ENCODE measurements at regions not wholly inside any gene's neighbourhood (a gene's known extent, or its start where the extent isn't known, plus 50 kb on each side); places are given as distances from the start of the nearest gene placed in this dataset.

DNA sequence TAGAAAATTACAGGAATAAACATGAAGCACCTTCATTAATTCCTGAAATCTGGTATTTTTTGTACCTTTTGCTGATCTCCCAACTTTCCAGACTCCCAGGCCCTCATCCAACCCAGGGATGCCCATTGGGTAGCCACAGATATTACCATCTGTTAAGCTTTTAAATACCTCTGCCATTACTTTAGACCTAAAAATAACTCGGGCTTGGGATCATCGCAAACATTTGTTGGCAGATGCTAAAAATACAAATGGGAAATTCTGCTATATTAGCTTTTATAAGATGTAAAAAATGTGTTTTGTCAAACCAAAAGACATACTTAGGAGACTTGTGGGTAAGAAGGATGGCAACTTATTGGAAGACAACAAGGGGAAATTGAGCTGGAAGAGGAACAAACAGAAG, 376.1 kb downstream of the CENPW start:
- TF ChIP-seq FOS (IDR thresholded peaks at IDR 0.05; ENCODE audit: low read depth, low read length) (no peak), MAZ (IDR thresholded peaks at IDR 0.05; ENCODE audit: borderline replicate concordance, low read depth, low read length) (no peak), RCOR1 (IDR thresholded peaks at IDR 0.05; ENCODE audit: insufficient replicate concordance, low read length) (no peak), MAFK (IDR thresholded peaks at IDR 0.05; ENCODE audit: low read depth, low read length) (no peak), RAD21 (IDR thresholded peaks at IDR 0.05; ENCODE audit: low read length) (no peak), BHLHE40 (IDR thresholded peaks at IDR 0.05; ENCODE audit: low read depth, low read length) (no peak), CEBPB (IDR thresholded peaks at IDR 0.05; ENCODE audit: low read depth, low read length) (no peak), SMC3 (IDR thresholded peaks at IDR 0.05; ENCODE audit: low read depth, low read length) (no peak), NFE2L2 (IDR thresholded peaks at IDR 0.05; ENCODE audit: low read depth, low read length) (no peak), MXI1 (IDR thresholded peaks at IDR 0.05; ENCODE audit: borderline replicate concordance, low read depth, low read length) (no peak), POLR2A (IDR thresholded peaks at IDR 0.05; ENCODE audit: low read depth, low read length) (no peak), RFX5 (IDR thresholded peaks at IDR 0.05; ENCODE audit: low read depth, low read length) (no peak), CHD1 (IDR thresholded peaks at IDR 0.05; ENCODE audit: low read depth, low read length) (no peak)
- TF ChIP-seq, protein P1, sequence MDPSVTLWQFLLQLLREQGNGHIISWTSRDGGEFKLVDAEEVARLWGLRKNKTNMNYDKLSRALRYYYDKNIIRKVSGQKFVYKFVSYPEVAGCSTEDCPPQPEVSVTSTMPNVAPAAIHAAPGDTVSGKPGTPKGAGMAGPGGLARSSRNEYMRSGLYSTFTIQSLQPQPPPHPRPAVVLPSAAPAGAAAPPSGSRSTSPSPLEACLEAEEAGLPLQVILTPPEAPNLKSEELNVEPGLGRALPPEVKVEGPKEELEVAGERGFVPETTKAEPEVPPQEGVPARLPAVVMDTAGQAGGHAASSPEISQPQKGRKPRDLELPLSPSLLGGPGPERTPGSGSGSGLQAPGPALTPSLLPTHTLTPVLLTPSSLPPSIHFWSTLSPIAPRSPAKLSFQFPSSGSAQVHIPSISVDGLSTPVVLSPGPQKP (IDR thresholded peaks at IDR 0.05; ENCODE audit: borderline replicate concordance, low read depth, low read length), result no peak
- TF ChIP-seq, protein P2, sequence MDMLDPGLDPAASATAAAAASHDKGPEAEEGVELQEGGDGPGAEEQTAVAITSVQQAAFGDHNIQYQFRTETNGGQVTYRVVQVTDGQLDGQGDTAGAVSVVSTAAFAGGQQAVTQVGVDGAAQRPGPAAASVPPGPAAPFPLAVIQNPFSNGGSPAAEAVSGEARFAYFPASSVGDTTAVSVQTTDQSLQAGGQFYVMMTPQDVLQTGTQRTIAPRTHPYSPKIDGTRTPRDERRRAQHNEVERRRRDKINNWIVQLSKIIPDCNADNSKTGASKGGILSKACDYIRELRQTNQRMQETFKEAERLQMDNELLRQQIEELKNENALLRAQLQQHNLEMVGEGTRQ (IDR thresholded peaks at IDR 0.05; ENCODE audit: low read depth, low read length), result no peak
- TF ChIP-seq, protein P3, sequence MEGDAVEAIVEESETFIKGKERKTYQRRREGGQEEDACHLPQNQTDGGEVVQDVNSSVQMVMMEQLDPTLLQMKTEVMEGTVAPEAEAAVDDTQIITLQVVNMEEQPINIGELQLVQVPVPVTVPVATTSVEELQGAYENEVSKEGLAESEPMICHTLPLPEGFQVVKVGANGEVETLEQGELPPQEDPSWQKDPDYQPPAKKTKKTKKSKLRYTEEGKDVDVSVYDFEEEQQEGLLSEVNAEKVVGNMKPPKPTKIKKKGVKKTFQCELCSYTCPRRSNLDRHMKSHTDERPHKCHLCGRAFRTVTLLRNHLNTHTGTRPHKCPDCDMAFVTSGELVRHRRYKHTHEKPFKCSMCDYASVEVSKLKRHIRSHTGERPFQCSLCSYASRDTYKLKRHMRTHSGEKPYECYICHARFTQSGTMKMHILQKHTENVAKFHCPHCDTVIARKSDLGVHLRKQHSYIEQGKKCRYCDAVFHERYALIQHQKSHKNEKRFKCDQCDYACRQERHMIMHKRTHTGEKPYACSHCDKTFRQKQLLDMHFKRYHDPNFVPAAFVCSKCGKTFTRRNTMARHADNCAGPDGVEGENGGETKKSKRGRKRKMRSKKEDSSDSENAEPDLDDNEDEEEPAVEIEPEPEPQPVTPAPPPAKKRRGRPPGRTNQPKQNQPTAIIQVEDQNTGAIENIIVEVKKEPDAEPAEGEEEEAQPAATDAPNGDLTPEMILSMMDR (conservative IDR thresholded peaks at IDR 0.05; ENCODE audit: low read depth, low read length), result no peak
- Histone ChIP-seq H4K8ac (ENCODE audit: low read depth in 2 of 2, low read length in 2 of 2) (no peak overlapping the region), H3K79me1 (ENCODE audit: low read depth in 1 of 2, low read length in 2 of 2) (no peaks in the 10 kb centered on the region), H2AK9ac (replicated peaks; ENCODE audit: low read depth, low read length, poor library complexity) (no peak overlapping the region), H2BK5ac (ENCODE audit: low read depth, low read length, poor library complexity, severe bottlenecking) (no peak overlapping the region), H2AK5ac (ENCODE audit: low read depth, low read length) (no peak overlapping the region), H3K9ac (ENCODE audit: low read depth, low read length) (no peak overlapping the region), H3K23ac (ENCODE audit: low read depth, low read length) (no peak overlapping the region), H3K4me3 (ENCODE audit: insufficient read depth, low read depth, low read length) (no peak overlapping the region), H2BK120ac (ENCODE audit: low read depth, low read length) (no peak overlapping the region), H2BK15ac (ENCODE audit: low read depth, low read length) (no peak overlapping the region), H2AFZ (replicated peaks; ENCODE audit: low read length, poor library complexity) (no peak overlapping the region), H3K4ac (ENCODE audit: low read depth, low read length) (no peak overlapping the region), H3K4me1 (ENCODE audit: control insufficient read depth, insufficient read depth, low read length) (peaks cover 2% of the 10 kb centered on the region; the same call in 1 of the 2 replicates), H3K27me3 (ENCODE audit: control insufficient read depth, insufficient read depth, low read length) (no peaks in the 10 kb centered on the region), H3K18ac (ENCODE audit: low read depth, low read length) (no peak overlapping the region), H3K36me3 (ENCODE audit: control insufficient read depth, insufficient read depth, low read length) (no peaks in the 10 kb centered on the region), H3K27ac (ENCODE audit: insufficient read depth, low read length) (no peak overlapping the region), H3K4me2 (ENCODE audit: low read depth, low read length) (no peak overlapping the region), H4K5ac (ENCODE audit: low read depth, low read length) (no peak overlapping the region), H3K56ac (ENCODE audit: extremely low read depth, insufficient read depth, low read length) (no peak overlapping the region), H4K91ac (ENCODE audit: insufficient read depth, low read depth, low read length) (no peak overlapping the region), H4K20me1 (ENCODE audit: insufficient read depth, low read length) (no peaks in the 10 kb centered on the region), H3K9me3 (ENCODE audit: control insufficient read depth, insufficient read depth, low read length) (no peaks in the 10 kb centered on the region), H3K9me1 (ENCODE audit: insufficient read depth, low read length) (no peaks in the 10 kb centered on the region; the same call in 1 of the 2 replicates), H2BK20ac (ENCODE audit: low read depth, low read length) (no peak overlapping the region), H3K14ac (replicated peaks; ENCODE audit: low read depth, low read length) (no peak overlapping the region)
- in situ Hi-C loops (cut with MboI; ENCODE audit: low sequenced_read_pairs), result no loop called here
- dilution Hi-C loops (cut with HindIII; ENCODE audit: low sequenced_read_pairs, unreplicated experiment), result no loop called here
- POLR2A ChIA-PET (ENCODE audit: unreplicated experiment), result no interaction called here
- CTCF ChIA-PET, result no interaction called here
- intact Hi-C loops (cut with micrococcal nuclease), result no loop called here
- no CpG with 5 or more reads among the region's 2 CpGs for WGBS, 2 experiments (ENCODE audit: extremely low coverage in 2 of 2, insufficient read length in 1 of 2)
- ATAC-seq (ENCODE audit: low read depth) (no peak), DNase-seq (peak; percentile 26)
- no TSS peak for BruUV-seq (replicated peaks)
